K562 (cell line): ENCODE measurements at regions not wholly inside any gene's neighbourhood (a gene's known extent, or its start where the extent isn't known, plus 50 kb on each side); places are given as distances from the start of the nearest gene placed in this dataset.

Experiments
- ATAC-seq: fragments of 200-7000 bp; cut with Tn5 transposase; 3 replicates; pipeline ENCODE4 v1.9.1; 2020; ENCODE audit warnings: moderate library complexity
- BruUV-seq: library from RNA; stranded (reverse); fragments of 400-500 nt; replicated peaks from 2 replicates; lab custom pipeline; 2021; lab: Mats Ljungman, UMichigan
- CTCF ChIA-PET: fragments of 300-600 bp; formaldehyde crosslinking; extraction: SDS; loops from one replicate; lab custom pipeline; 2021; ENCODE audit warnings: low intra/inter-chr PET ratio; lab: Yijun Ruan, JAX
- POLR2A ChIA-PET: fragments of 300-600, 350-650 bp; sonication (Branson Sonifier 250); formaldehyde crosslinking; extraction: SDS; loops from one replicate; lab custom pipeline; 2021; ENCODE audit warnings: antibody characterized with exemption, inconsistent platforms; lab: Yijun Ruan, JAX
- DNase-seq, 4 experiments: peaks; one replicate each; pipeline versions ENCODE4 v3.0.0 to v3.0.0-alpha.2; 2011 to 2018; ENCODE audit warnings: low spot score in 3 of 4, mixed read lengths in 3 of 4; ENCODE audit errors: extremely low read depth in 1 of 4
- FAIRE-seq: peaks from 2 replicates; lab custom pipeline; 2011; peaks lifted over from hg19 to GRCh38; lab: Jason Lieb, UNC
- H2AFZ ChIP-seq: 2 replicates; pipeline ENCODE4 v1.6.0; 2011; ENCODE audit warnings: low read depth, low read length, control low read depth, inconsistent platforms
- H3K27ac ChIP-seq: fragments of 200-600 bp; 3 replicates; pipeline ENCODE4 v1.8.0; 2011; ENCODE audit warnings: low read depth, mild to moderate bottlenecking, control low read depth, inconsistent platforms, low read length, moderate library complexity, mixed read lengths; ENCODE audit errors: extremely low read depth
- H3K27me3 ChIP-seq, 2 experiments: fragments of 300-600 bp in 1 of 2; 2 replicates in 1 of 2; 3 replicates in 1 of 2; pipeline versions ENCODE4 v1.6.0 to v1.8.0; 2011; ENCODE audit warnings: inconsistent platforms in 2 of 2, low read length in 2 of 2, mild to moderate bottlenecking in 1 of 2, mixed read lengths in 1 of 2, moderate library complexity in 1 of 2; ENCODE audit not compliant: control insufficient read depth in 2 of 2, insufficient read depth in 2 of 2
- H3K36me3 ChIP-seq: fragments of 300-600 bp; 3 replicates; pipeline ENCODE4 v1.8.0; 2011; ENCODE audit warnings: mild to moderate bottlenecking, low read length, inconsistent platforms; ENCODE audit not compliant: control insufficient read depth, insufficient read depth
- H3K4me1 ChIP-seq, 2 experiments: fragments of 200-600 bp in 1 of 2; replicated peaks in 1 of 2; 2 replicates in 1 of 2; 3 replicates in 1 of 2; pipeline versions ENCODE4 v1.5.1 to v1.8.0; 2011; ENCODE audit warnings: inconsistent platforms in 2 of 2, low read length in 2 of 2, mild to moderate bottlenecking in 1 of 2, mixed read lengths in 1 of 2, moderate library complexity in 1 of 2; ENCODE audit not compliant: control insufficient read depth in 2 of 2, insufficient read depth in 2 of 2
- H3K4me2 ChIP-seq: 2 replicates; pipeline ENCODE4 v1.6.1; 2011; ENCODE audit warnings: low read length, control low read depth, inconsistent platforms, mixed read lengths; ENCODE audit not compliant: insufficient read depth
- H3K4me3 ChIP-seq: fragments of 200-600 bp; sonication (generic), shearing (Covaris generic); 2 replicates; pipeline ENCODE4 v1.5.1; 2016; ENCODE audit warnings: control low read depth, inconsistent platforms
- H3K79me2 ChIP-seq: fragments of 200-600 bp; 3 replicates; pipeline ENCODE4 v1.8.0; 2011; ENCODE audit warnings: low read length, inconsistent platforms; ENCODE audit not compliant: control insufficient read depth, insufficient read depth
- H3K9ac ChIP-seq, 2 experiments: 2 replicates each; pipeline versions ENCODE4 v1.6.0 to v1.6.1; 2011; ENCODE audit warnings: low read depth in 2 of 2, low read length in 2 of 2, control low read depth in 1 of 2, inconsistent platforms in 1 of 2, mild to moderate bottlenecking in 1 of 2, mixed read lengths in 1 of 2; ENCODE audit not compliant: insufficient read depth in 1 of 2
- H3K9me1 ChIP-seq: one replicate; pipeline ENCODE4 v1.6.0; 2011; ENCODE audit warnings: inconsistent platforms, mild to moderate bottlenecking, low read length, moderate library complexity; ENCODE audit not compliant: control insufficient read depth, insufficient read depth
- H3K9me3 ChIP-seq: replicated peaks from 2 replicates; pipeline ENCODE4 v1.5.1; 2011; ENCODE audit warnings: low read depth, low read length, inconsistent platforms; ENCODE audit not compliant: control insufficient read depth, insufficient read depth
- H4K20me1 ChIP-seq: replicated peaks from 2 replicates; pipeline ENCODE4 v1.6.1; 2011; ENCODE audit warnings: low read length, inconsistent platforms, mixed read lengths; ENCODE audit not compliant: control insufficient read depth, insufficient read depth
- BACH1 ChIP-seq: fragments of 200-800 bp; sonication (Bioruptor generic); IDR thresholded peaks from 2 replicates; pipeline ENCODE4 v1.6.1; 2016; ENCODE audit warnings: missing genetic modification characterization, missing compliant biosample characterization
- BRCA1 ChIP-seq, 2 experiments: fragments of 450-650 bp in 1 of 2; sonication (generic) in 1 of 2; formaldehyde crosslinking in 1 of 2; IDR thresholded peaks; 2 replicates each; pipeline versions ENCODE4 v1.5.0 to v1.6.1; 2017 to 2020; ENCODE audit warnings: mild to moderate bottlenecking in 1 of 2, missing genetic modification reagents in 1 of 2
- CREB5 ChIP-seq: fragments of 250-450 bp; sonication (Bioruptor Pico); IDR thresholded peaks from 2 replicates; pipeline ENCODE4 v1.5.0; 2020; ENCODE audit warnings: mild to moderate bottlenecking
- DPF2 ChIP-seq: fragments of 450-650 bp; IDR thresholded peaks from 2 replicates; pipeline ENCODE4 v1.6.1; 2016
- ELF2 ChIP-seq: fragments of 250-450 bp; sonication (Bioruptor Pico); IDR thresholded peaks from 2 replicates; pipeline ENCODE4 v1.5.0; 2021; ENCODE audit warnings: mild to moderate bottlenecking
- LARP7 ChIP-seq: fragments of 450-650 bp; IDR thresholded peaks from 2 replicates; pipeline ENCODE4 v1.6.1; 2016
- MEF2A ChIP-seq: IDR thresholded peaks from 2 replicates; pipeline ENCODE4 v1.6.1; 2011; ENCODE audit warnings: low read depth, mild to moderate bottlenecking, low read length, moderate library complexity; ENCODE audit not compliant: control insufficient read depth
- NFIX ChIP-seq: fragments of 250-450 bp; sonication (Bioruptor Pico); IDR thresholded peaks from 2 replicates; pipeline ENCODE4 v1.4.0; 2020; ENCODE audit warnings: low read depth, mild to moderate bottlenecking, moderate library complexity
- SMARCA4 ChIP-seq: fragments of 450-650 bp; IDR thresholded peaks from 2 replicates; pipeline ENCODE4 v1.6.1; 2016
- SPI1 ChIP-seq: IDR thresholded peaks from 2 replicates; pipeline ENCODE4 v1.6.1; 2011; ENCODE audit warnings: low read depth, low read length, control low read depth, borderline replicate concordance
- THAP7 ChIP-seq: fragments of 250-450 bp; sonication (Bioruptor Pico); IDR thresholded peaks from 2 replicates; pipeline ENCODE4 v1.5.0; 2021
- ZBTB12 ChIP-seq: fragments of 250-450 bp; sonication (Bioruptor Pico); IDR thresholded peaks from 2 replicates; pipeline ENCODE4 v1.4.0; 2020
- ZNF232 ChIP-seq: sonication (generic); formaldehyde crosslinking; IDR thresholded peaks from 2 replicates; pipeline ENCODE4 v1.8.0; 2022; ENCODE audit warnings: mild to moderate bottlenecking, missing genetic modification reagents
- ZNF263 ChIP-seq: sonication (generic); formaldehyde crosslinking; IDR thresholded peaks from 2 replicates; pipeline ENCODE4 v1.8.0; 2022; ENCODE audit warnings: mild to moderate bottlenecking, missing genetic modification reagents, borderline replicate concordance
- WGBS: fragments of 100-300 bp; shearing (Covaris generic); methylation state at CpG from one replicate; pipeline ENCODE4 v1.1.6; 2016; ENCODE audit warnings: low coverage, mixed read lengths; ENCODE audit not compliant: insufficient coverage; ENCODE audit errors: missing lambda C conversion rate; 5-methylcytosine and 5-hydroxymethylcytosine counted together
- in situ Hi-C: fragments of 300-500 bp; cut with MboI; formaldehyde crosslinking; loops from 4 replicates; pipeline ENCODE4 v1.15.0; 2018; ENCODE audit warnings: inconsistent platforms, mixed read lengths
- intact Hi-C: fragments of 100-400 bp; cut with micrococcal nuclease; formaldehyde crosslinking; loops from 2 replicates; pipeline ENCODE4 v1.14.2; 2022
- TF ChIP-seq, protein P1 (sequence below): fragments of 250-450 bp; sonication (Bioruptor Pico); IDR thresholded peaks from 2 replicates; pipeline ENCODE4 v1.8.0; 2022; ENCODE audit warnings: moderate library complexity, mild to moderate bottlenecking, inconsistent platforms

GRCh38 chr18:73962256-73962655, 185.4 kb downstream of the FBXO15 start:
- ATAC-seq (no peak), FAIRE-seq (no peak)
- BruUV-seq = no TSS peak
- CTCF ChIA-PET = no interaction called here
- Histone ChIP-seq H3K36me3 (no peaks in the 10 kb centered on the region), H3K4me3 (no peak overlapping the region), H3K9ac (no peak overlapping the region), H3K27ac (no peak overlapping the region), H3K27me3 (no peaks in the 10 kb centered on the region), H3K4me1 (no peaks in the 10 kb centered on the region), H3K4me2 (no peak overlapping the region), H3K9me3 (no peaks in the 10 kb centered on the region), H2AFZ (no peak overlapping the region)
- 0% methylated on average over 2 of the region's 3 CpGs for WGBS
- intact Hi-C loops = no loop called here
- TF ChIP-seq SPI1 (peak; percentile 26; the same call in 1 of the 2 replicates), NFIX (CRISPR knock-in tag) (no peak), ZBTB12 (CRISPR knock-in tag) (no peak), MEF2A (no peak), ZNF263 (CRISPR knock-in tag) (no peak)
- TF ChIP-seq, all 486 proteins: peak for 1
- Histone ChIP-seq H4K20me1 (no peaks in the 10 kb centered on the region), H3K9me1 (no peaks in the 10 kb centered on the region), H3K79me2 (no peaks in the 10 kb centered on the region)
- in situ Hi-C loops = no loop called here
- POLR2A ChIA-PET = no interaction called here
- no peak for DNase-seq

DNA sequence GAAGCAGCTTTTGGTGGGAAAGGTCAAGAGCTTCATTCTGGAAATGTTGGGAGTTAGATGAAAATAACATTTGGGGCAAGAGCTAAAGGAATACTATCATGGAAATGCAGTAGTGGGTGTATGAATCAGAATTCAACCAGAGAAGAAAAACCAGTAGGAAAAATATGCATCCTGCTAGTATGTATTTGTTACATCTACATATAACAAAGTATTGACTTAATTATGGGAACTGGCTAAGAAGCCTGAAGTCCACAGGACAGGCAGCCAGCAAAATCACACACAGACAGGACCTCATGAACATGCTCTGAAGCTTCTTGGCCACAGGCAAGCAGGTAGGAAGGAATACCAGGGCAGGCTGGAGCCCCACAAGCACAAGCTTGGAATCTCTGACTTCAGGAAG, 185.8 kb downstream of the FBXO15 start:
- no peaks in the 10 kb centered on the region for H3K36me3 ChIP-seq
- no peak overlapping the region for H2AFZ ChIP-seq
- ATAC-seq = no peak
- no peaks in the 10 kb centered on the region for H3K79me2 ChIP-seq
- POLR2A ChIA-PET = interaction anchor here (0.5 kb wide), 1 partner anchor 152 kb away, joined by 3 read pairs; no protein-coding TSS in a partner anchor
- no peak for DNase-seq
- H3K27ac ChIP-seq = no peak overlapping the region
- in situ Hi-C loops = no loop called here
- FAIRE-seq = no peak
- H3K27me3 ChIP-seq = no peaks in the 10 kb centered on the region
- H3K4me1 ChIP-seq = no peaks in the 10 kb centered on the region
- H4K20me1 ChIP-seq = no peaks in the 10 kb centered on the region
- no peaks in the 10 kb centered on the region for H3K9me3 ChIP-seq
- no peaks in the 10 kb centered on the region for H3K9me1 ChIP-seq
- CTCF ChIA-PET = no interaction called here
- no TSS peak for BruUV-seq
- H3K4me3 ChIP-seq = no peak overlapping the region
- intact Hi-C loops = no loop called here
- H3K4me2 ChIP-seq = no peak overlapping the region
- H3K9ac ChIP-seq = no peak overlapping the region
- TF ChIP-seq ELF2 (CRISPR knock-in tag) (no peak), DPF2 (no peak), THAP7 (CRISPR knock-in tag) (no peak), LARP7 (no peak), SMARCA4 (no peak), CREB5 (CRISPR knock-in tag) (no peak), ZNF232 (CRISPR knock-in tag) (no peak), BACH1 (no peak), BRCA1 (IDR thresholded peaks at IDR 0.05) (no peak), BRCA1 (CRISPR knock-in tag; IDR thresholded peaks at IDR 0.05) (no peak)
- TF ChIP-seq, protein P1, sequence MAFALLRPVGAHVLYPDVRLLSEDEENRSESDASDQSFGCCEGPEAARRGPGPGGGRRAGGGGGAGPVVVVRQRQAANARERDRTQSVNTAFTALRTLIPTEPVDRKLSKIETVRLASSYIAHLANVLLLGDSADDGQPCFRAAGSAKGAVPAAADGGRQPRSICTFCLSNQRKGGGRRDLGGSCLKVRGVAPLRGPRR (CRISPR knock-in tag) = no peak
